SJSA1 (cell line): ENCODE measurements at regions not wholly inside any gene's neighbourhood (a gene's known extent, or its start where the extent isn't known, plus 50 kb on each side); places are given as distances from the start of the nearest gene placed in this dataset.
"Not testable (repeated sequence)": the region's sequence is repeated elsewhere in the genome, so short reads cannot be mapped to it uniquely, and the experiment has no call there.

Experiments
- DNase-seq, 2 experiments: peaks; one replicate each; pipeline ENCODE4 v3.0.0-alpha.2; 2015 to 2020; ENCODE audit warnings: low spot score in 2 of 2, low read depth in 1 of 2
- H3K27ac ChIP-seq: fragments of 250-450 bp; sonication (Bioruptor Pico); 2 replicates; pipeline ENCODE4 v1.5.1; 2020; ENCODE audit warnings: mild to moderate bottlenecking, moderate library complexity
- H3K27me3 ChIP-seq: fragments of 250-450 bp; sonication (Bioruptor Pico); replicated peaks from 2 replicates; pipeline ENCODE4 v1.5.1; 2020; ENCODE audit warnings: mild to moderate bottlenecking, moderate library complexity
- H3K36me3 ChIP-seq: fragments of 250-450 bp; sonication (Bioruptor Pico); 2 replicates; pipeline ENCODE4 v1.5.1; 2020; ENCODE audit warnings: mild to moderate bottlenecking
- H3K4me1 ChIP-seq: fragments of 250-450 bp; sonication (Bioruptor Pico); replicated peaks from 2 replicates; pipeline ENCODE4 v1.6.1; 2021; ENCODE audit warnings: mild to moderate bottlenecking
- H3K4me3 ChIP-seq: fragments of 250-450 bp; sonication (Bioruptor Pico); 2 replicates; pipeline ENCODE4 v1.5.1; 2020; ENCODE audit warnings: mild to moderate bottlenecking
- H3K9me3 ChIP-seq: fragments of 250-450 bp; sonication (Bioruptor Pico); replicated peaks from 2 replicates; pipeline ENCODE4 v1.5.1; 2020; ENCODE audit warnings: mild to moderate bottlenecking

- not testable (repeated sequence) for H3K27ac ChIP-seq, H3K36me3 ChIP-seq, DNase-seq, H3K27me3 ChIP-seq, H3K4me3 ChIP-seq, H3K4me1 ChIP-seq, H3K9me3 ChIP-seq
Observed at GRCh38 chr16:16754992-16755667, 376.2 kb downstream of the NPIPA7 start.

- DNase-seq: no peak
- Histone ChIP-seq H3K27me3 (no peaks in the 10 kb centered on the region), H3K36me3 (no peaks in the 10 kb centered on the region), H3K27ac (no peak overlapping the region), H3K4me3 (no peak overlapping the region), H3K4me1 (no peaks in the 10 kb centered on the region), H3K9me3 (no peaks in the 10 kb centered on the region)
Observed at GRCh38 chr16:16763449-16763848, 384.5 kb downstream of the NPIPA7 start.

GRCh38 chr16:16770717-16771116, 391.8 kb downstream of the NPIPA7 start:
- not testable (repeated sequence) for H3K27ac ChIP-seq, H3K9me3 ChIP-seq, H3K36me3 ChIP-seq, H3K4me1 ChIP-seq, H3K27me3 ChIP-seq, H3K4me3 ChIP-seq, DNase-seq

- H3K27me3 ChIP-seq: no peaks in the 10 kb centered on the region
- no peak overlapping the region for H3K4me3 ChIP-seq
- no peaks in the 10 kb centered on the region for H3K9me3 ChIP-seq
- no peaks in the 10 kb centered on the region for H3K36me3 ChIP-seq
- no peak overlapping the region for H3K27ac ChIP-seq
- no peaks in the 10 kb centered on the region for H3K4me1 ChIP-seq
- no peak for DNase-seq
Observed at GRCh38 chr16:16774389-16774788, 395.4 kb downstream of the NPIPA7 start.

- H3K27me3 ChIP-seq: no peaks in the 10 kb centered on the region
- no peak overlapping the region for H3K4me3 ChIP-seq
- no peak overlapping the region for H3K27ac ChIP-seq
- no peak for DNase-seq
- no peaks in the 10 kb centered on the region for H3K9me3 ChIP-seq
- H3K36me3 ChIP-seq: no peaks in the 10 kb centered on the region
- no peaks in the 10 kb centered on the region for H3K4me1 ChIP-seq
Observed at GRCh38 chr16:16778332-16778731, 399.4 kb downstream of the NPIPA7 start.

GRCh38 chr16:16780588-16780987, 401.6 kb downstream of the NPIPA7 start:
- H3K27me3 ChIP-seq: no peaks in the 10 kb centered on the region
- no peaks in the 10 kb centered on the region for H3K36me3 ChIP-seq
- H3K4me1 ChIP-seq: no peaks in the 10 kb centered on the region
- H3K4me3 ChIP-seq: no peak overlapping the region
- H3K9me3 ChIP-seq: no peaks in the 10 kb centered on the region
- no peak overlapping the region for H3K27ac ChIP-seq
- DNase-seq: no peak

- DNase-seq: no peak
- Histone ChIP-seq H3K9me3 (no peaks in the 10 kb centered on the region), H3K27ac (no peak overlapping the region), H3K36me3 (no peaks in the 10 kb centered on the region), H3K4me1 (no peaks in the 10 kb centered on the region), H3K4me3 (no peak overlapping the region), H3K27me3 (no peaks in the 10 kb centered on the region)
Observed at GRCh38 chr16:16782153-16782552, 403.2 kb downstream of the NPIPA7 start.

- no peaks in the 10 kb centered on the region for H3K27me3 ChIP-seq
Observed at GRCh38 chr16:16788004-16788403, 409.1 kb downstream of the NPIPA7 start.

GRCh38 chr16:16790597-16790996, 411.7 kb downstream of the NPIPA7 start:
- no peaks in the 10 kb centered on the region for H3K4me1 ChIP-seq
- H3K4me3 ChIP-seq: no peak overlapping the region
- H3K27me3 ChIP-seq: no peaks in the 10 kb centered on the region
- DNase-seq: no peak
- no peaks in the 10 kb centered on the region for H3K9me3 ChIP-seq
- no peaks in the 10 kb centered on the region for H3K36me3 ChIP-seq
- no peak overlapping the region for H3K27ac ChIP-seq

More at GRCh38 chr16:16788004-16788403, 409.1 kb downstream of the NPIPA7 start:
- no peaks in the 10 kb centered on the region for H3K9me3 ChIP-seq
- no peak overlapping the region for H3K27ac ChIP-seq
- H3K36me3 ChIP-seq: no peaks in the 10 kb centered on the region
- no peak for DNase-seq
- H3K4me3 ChIP-seq: no peak overlapping the region
- H3K4me1 ChIP-seq: no peaks in the 10 kb centered on the region

- H3K27me3 ChIP-seq: no peaks in the 10 kb centered on the region
- no peaks in the 10 kb centered on the region for H3K4me1 ChIP-seq
- H3K9me3 ChIP-seq: no peaks in the 10 kb centered on the region
- no peak overlapping the region for H3K4me3 ChIP-seq
- no peaks in the 10 kb centered on the region for H3K36me3 ChIP-seq
- H3K27ac ChIP-seq: no peak overlapping the region
- no peak for DNase-seq
Observed at GRCh38 chr16:16791051-16791450, 412.1 kb downstream of the NPIPA7 start.

GRCh38 chr16:16797239-16797638, 418.3 kb downstream of the NPIPA7 start:
- no peak for DNase-seq
- no peaks in the 10 kb centered on the region for H3K9me3 ChIP-seq
- no peak overlapping the region for H3K27ac ChIP-seq
- H3K4me1 ChIP-seq: no peaks in the 10 kb centered on the region
- H3K36me3 ChIP-seq: no peaks in the 10 kb centered on the region
- no peaks in the 10 kb centered on the region for H3K27me3 ChIP-seq
- H3K4me3 ChIP-seq: no peak overlapping the region

GRCh38 chr16:16798504-16798903, 419.6 kb downstream of the NPIPA7 start:
- Histone ChIP-seq H3K9me3 (no peaks in the 10 kb centered on the region), H3K36me3 (no peaks in the 10 kb centered on the region), H3K4me3 (no peak overlapping the region), H3K4me1 (no peaks in the 10 kb centered on the region), H3K27ac (no peak overlapping the region), H3K27me3 (no peaks in the 10 kb centered on the region)
- DNase-seq: no peak

GRCh38 chr16:16805809-16806208, 426.9 kb downstream of the NPIPA7 start:
- H3K27me3 ChIP-seq: no peaks in the 10 kb centered on the region
- H3K9me3 ChIP-seq: no peaks in the 10 kb centered on the region
- no peak overlapping the region for H3K27ac ChIP-seq
- no peak overlapping the region for H3K4me3 ChIP-seq
- no peak for DNase-seq
- H3K36me3 ChIP-seq: no peaks in the 10 kb centered on the region
- no peaks in the 10 kb centered on the region for H3K4me1 ChIP-seq

- no peaks in the 10 kb centered on the region for H3K9me3 ChIP-seq
- no peak overlapping the region for H3K4me3 ChIP-seq
- H3K36me3 ChIP-seq: no peaks in the 10 kb centered on the region
- no peaks in the 10 kb centered on the region for H3K27me3 ChIP-seq
- no peak for DNase-seq
- no peak overlapping the region for H3K27ac ChIP-seq
- no peaks in the 10 kb centered on the region for H3K4me1 ChIP-seq
Observed at GRCh38 chr16:16815641-16816040, 436.7 kb downstream of the NPIPA7 start.

GRCh38 chr16:16817196-16817595, 438.3 kb downstream of the NPIPA7 start:
- DNase-seq: no peak
- Histone ChIP-seq H3K36me3 (no peaks in the 10 kb centered on the region), H3K27me3 (no peaks in the 10 kb centered on the region), H3K4me3 (no peak overlapping the region), H3K4me1 (no peaks in the 10 kb centered on the region), H3K27ac (no peak overlapping the region), H3K9me3 (no peaks in the 10 kb centered on the region)
